HL-60 (cell line): ENCODE measurements at regions not wholly inside any gene's neighbourhood (a gene's known extent, or its start where the extent isn't known, plus 50 kb on each side); places are given as distances from the start of the nearest gene placed in this dataset.

ENCODE experiments used
- CTCF ChIP-seq: IDR thresholded peaks from one replicate; pipeline ENCODE4 v1.5.1; 2011; ENCODE audit warnings: low read length, control low read depth, inconsistent platforms; ENCODE audit not compliant: insufficient read depth
- REST ChIP-seq: IDR thresholded peaks from 2 replicates; pipeline ENCODE4 v1.6.1; 2012; ENCODE audit warnings: low read depth; ENCODE audit not compliant: insufficient replicate concordance

- TF ChIP-seq CTCF (no peak), REST (no peak)
Observed at GRCh38 chr14:54256156-54256555, 140.7 kb upstream of the CDKN3 start.
